ENCODE measurements at regions not wholly inside any gene's neighbourhood (a gene's known extent, or its start where the extent isn't known, plus 50 kb on each side); places are given as distances from the start of the nearest gene placed in this dataset.

DNA sequence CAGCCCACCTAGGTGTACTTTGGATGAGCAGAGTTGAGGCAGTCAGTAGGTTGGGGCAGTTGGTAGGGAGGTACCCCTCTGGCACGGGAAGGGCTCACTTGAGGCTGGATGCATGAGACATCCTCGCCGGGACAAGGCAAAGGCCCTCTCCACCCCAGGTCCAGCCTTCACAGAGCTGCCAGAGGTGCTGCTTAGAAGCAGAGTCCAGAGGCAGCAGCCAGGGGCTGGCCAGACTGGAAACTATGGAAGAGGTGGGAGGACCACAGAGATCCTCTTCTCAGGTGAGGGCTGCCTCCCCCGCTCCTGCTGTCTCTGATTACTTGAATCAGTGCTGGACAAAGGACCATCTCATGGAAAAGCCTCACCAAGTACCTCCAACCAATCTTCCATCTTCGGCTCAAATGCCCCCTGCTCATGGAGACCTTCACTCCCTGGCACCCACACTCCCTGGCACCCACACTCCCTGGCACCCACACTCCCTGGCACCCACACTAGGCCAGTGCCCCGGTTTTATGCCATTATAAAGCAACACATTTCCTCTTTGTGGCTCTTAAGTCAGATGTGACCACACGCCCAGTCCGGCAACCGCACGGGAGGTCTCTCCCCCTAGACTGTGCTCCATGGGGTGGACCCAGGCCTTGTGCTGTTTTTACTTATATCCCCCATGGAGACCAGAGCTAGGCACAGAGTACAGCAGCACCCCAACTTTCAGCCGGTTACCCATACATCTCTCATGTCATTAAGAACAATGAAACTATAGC, 100.1 kb downstream of the YTHDF1 start:
- TF ChIP-seq, protein P1, sequence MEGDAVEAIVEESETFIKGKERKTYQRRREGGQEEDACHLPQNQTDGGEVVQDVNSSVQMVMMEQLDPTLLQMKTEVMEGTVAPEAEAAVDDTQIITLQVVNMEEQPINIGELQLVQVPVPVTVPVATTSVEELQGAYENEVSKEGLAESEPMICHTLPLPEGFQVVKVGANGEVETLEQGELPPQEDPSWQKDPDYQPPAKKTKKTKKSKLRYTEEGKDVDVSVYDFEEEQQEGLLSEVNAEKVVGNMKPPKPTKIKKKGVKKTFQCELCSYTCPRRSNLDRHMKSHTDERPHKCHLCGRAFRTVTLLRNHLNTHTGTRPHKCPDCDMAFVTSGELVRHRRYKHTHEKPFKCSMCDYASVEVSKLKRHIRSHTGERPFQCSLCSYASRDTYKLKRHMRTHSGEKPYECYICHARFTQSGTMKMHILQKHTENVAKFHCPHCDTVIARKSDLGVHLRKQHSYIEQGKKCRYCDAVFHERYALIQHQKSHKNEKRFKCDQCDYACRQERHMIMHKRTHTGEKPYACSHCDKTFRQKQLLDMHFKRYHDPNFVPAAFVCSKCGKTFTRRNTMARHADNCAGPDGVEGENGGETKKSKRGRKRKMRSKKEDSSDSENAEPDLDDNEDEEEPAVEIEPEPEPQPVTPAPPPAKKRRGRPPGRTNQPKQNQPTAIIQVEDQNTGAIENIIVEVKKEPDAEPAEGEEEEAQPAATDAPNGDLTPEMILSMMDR (conservative IDR thresholded peaks at IDR 0.05) = no peak
- no peak for TF ChIP-seq ZFX (IDR thresholded peaks at IDR 0.05)

Data from C4-2B (cell line).